ENCODE measurements at regions not wholly inside any gene's neighbourhood (a gene's known extent, or its start where the extent isn't known, plus 50 kb on each side); places are given as distances from the start of the nearest gene placed in this dataset.

GRCh38 chr11:8335186-8335585 lies 71.5 kb upstream of the LMO1 start:
- H3K4me2 ChIP-seq (ENCODE audit: low read depth, low read length, poor library complexity, severe bottlenecking): no peak overlapping the region
- H3K4me3 ChIP-seq (ENCODE audit: low read length, poor library complexity, severe bottlenecking): no peak overlapping the region
- no peaks in the 10 kb centered on the region for H3K9me2 ChIP-seq (replicated peaks; ENCODE audit: low read depth, low read length)
- H3K9ac ChIP-seq (ENCODE audit: low read depth, low read length, poor library complexity, severe bottlenecking): no peak overlapping the region
- TF ChIP-seq EZH2phosphoT487 (IDR thresholded peaks at IDR 0.05; ENCODE audit: borderline replicate concordance): no peak
- TF ChIP-seq CTCF (conservative IDR thresholded peaks at IDR 0.05; ENCODE audit: low read length): no peak
- no peaks in the 10 kb centered on the region for H3F3A ChIP-seq (ENCODE audit: low read depth)
- H3K79me2 ChIP-seq (ENCODE audit: insufficient read depth, low read length): no peaks in the 10 kb centered on the region
- H3K9me3 ChIP-seq (ENCODE audit: insufficient read depth, low read depth, low read length): no peaks in the 10 kb centered on the region
- no peaks in the 10 kb centered on the region for H3K27me3 ChIP-seq (ENCODE audit: insufficient read depth, low read length, poor library complexity, severe bottlenecking)
- H3K36me3 ChIP-seq (ENCODE audit: insufficient read depth, low read length): no peaks in the 10 kb centered on the region
- H2AFZ ChIP-seq (ENCODE audit: low read length): no peak overlapping the region
- H4K20me1 ChIP-seq (ENCODE audit: insufficient read depth, low read length, poor library complexity, severe bottlenecking): no peaks in the 10 kb centered on the region
- H3K4me1 ChIP-seq (ENCODE audit: insufficient read depth, low read length, poor library complexity, severe bottlenecking): no peaks in the 10 kb centered on the region

DNA sequence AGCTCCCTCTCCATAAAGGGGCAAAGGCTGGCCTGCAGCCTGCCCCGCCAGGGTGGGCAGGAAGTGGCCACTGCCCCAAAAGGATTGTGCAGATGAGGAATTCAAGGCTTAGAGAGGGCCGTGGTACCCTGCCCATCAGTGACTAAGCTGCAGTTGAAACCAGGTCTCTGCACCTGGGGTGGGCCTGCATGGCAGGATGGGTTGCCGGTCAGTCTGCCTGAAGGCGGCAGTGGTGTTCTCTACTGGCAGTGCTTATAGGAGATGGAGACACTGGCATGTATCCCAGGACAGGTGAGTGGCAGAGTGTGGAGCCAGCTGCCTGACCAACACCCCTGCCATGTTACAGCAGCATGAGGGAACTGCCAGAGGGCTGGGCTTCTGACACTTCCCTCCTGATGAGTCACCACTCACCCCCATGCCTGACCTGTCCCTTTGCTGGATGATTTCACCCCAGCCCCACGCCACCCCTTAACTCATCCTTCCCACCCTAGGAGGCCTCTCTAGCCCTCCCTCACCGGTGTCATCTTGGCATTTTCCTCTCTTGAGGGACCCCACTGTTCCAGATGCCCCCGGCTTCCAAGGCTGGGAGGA lies 70.2 kb upstream of the LMO1 start:
- Histone ChIP-seq H3K4me1 (ENCODE audit: insufficient read depth, low read length, poor library complexity, severe bottlenecking) (peaks cover 3% of the 10 kb centered on the region), H3K4me2 (ENCODE audit: low read depth, low read length, poor library complexity, severe bottlenecking) (no peak overlapping the region), H3K27me3 (ENCODE audit: insufficient read depth, low read length, poor library complexity, severe bottlenecking) (no peaks in the 10 kb centered on the region), H3K36me3 (ENCODE audit: insufficient read depth, low read length) (no peaks in the 10 kb centered on the region), H3K4me3 (ENCODE audit: low read length, poor library complexity, severe bottlenecking) (no peak overlapping the region), H4K20me1 (ENCODE audit: insufficient read depth, low read length, poor library complexity, severe bottlenecking) (no peaks in the 10 kb centered on the region), H3K9ac (ENCODE audit: low read depth, low read length, poor library complexity, severe bottlenecking) (no peak overlapping the region), H3K79me2 (ENCODE audit: insufficient read depth, low read length) (no peaks in the 10 kb centered on the region), H3K9me3 (ENCODE audit: insufficient read depth, low read depth, low read length) (no peaks in the 10 kb centered on the region), H3F3A (ENCODE audit: low read depth) (no peaks in the 10 kb centered on the region), H2AFZ (ENCODE audit: low read length) (no peak overlapping the region), H3K9me2 (replicated peaks; ENCODE audit: low read depth, low read length) (no peaks in the 10 kb centered on the region)
- TF ChIP-seq CTCF (conservative IDR thresholded peaks at IDR 0.05; ENCODE audit: low read length) (no peak), EZH2phosphoT487 (IDR thresholded peaks at IDR 0.05; ENCODE audit: borderline replicate concordance) (no peak)

GRCh38 chr11:8333376-8333775 lies 69.7 kb upstream of the LMO1 start:
- Histone ChIP-seq H4K20me1 (ENCODE audit: insufficient read depth, low read length, poor library complexity, severe bottlenecking) (no peaks in the 10 kb centered on the region), H3K27me3 (ENCODE audit: insufficient read depth, low read length, poor library complexity, severe bottlenecking) (no peaks in the 10 kb centered on the region), H3K36me3 (ENCODE audit: insufficient read depth, low read length) (no peaks in the 10 kb centered on the region), H3K4me1 (ENCODE audit: insufficient read depth, low read length, poor library complexity, severe bottlenecking) (peaks cover 4% of the 10 kb centered on the region), H3F3A (ENCODE audit: low read depth) (no peaks in the 10 kb centered on the region), H3K9me2 (replicated peaks; ENCODE audit: low read depth, low read length) (no peaks in the 10 kb centered on the region), H2AFZ (ENCODE audit: low read length) (no peak overlapping the region), H3K4me3 (ENCODE audit: low read length, poor library complexity, severe bottlenecking) (no peak overlapping the region), H3K4me2 (ENCODE audit: low read depth, low read length, poor library complexity, severe bottlenecking) (no peak overlapping the region), H3K9me3 (ENCODE audit: insufficient read depth, low read depth, low read length) (no peaks in the 10 kb centered on the region), H3K79me2 (ENCODE audit: insufficient read depth, low read length) (no peaks in the 10 kb centered on the region), H3K9ac (ENCODE audit: low read depth, low read length, poor library complexity, severe bottlenecking) (no peak overlapping the region)
- no peak for TF ChIP-seq CTCF (conservative IDR thresholded peaks at IDR 0.05; ENCODE audit: low read length)
- no peak for TF ChIP-seq EZH2phosphoT487 (IDR thresholded peaks at IDR 0.05; ENCODE audit: borderline replicate concordance)

Data from Loucy (cell line).